ENCODE measurements at regions not wholly inside any gene's neighbourhood (a gene's known extent, or its start where the extent isn't known, plus 50 kb on each side); places are given as distances from the start of the nearest gene placed in this dataset.

DNA sequence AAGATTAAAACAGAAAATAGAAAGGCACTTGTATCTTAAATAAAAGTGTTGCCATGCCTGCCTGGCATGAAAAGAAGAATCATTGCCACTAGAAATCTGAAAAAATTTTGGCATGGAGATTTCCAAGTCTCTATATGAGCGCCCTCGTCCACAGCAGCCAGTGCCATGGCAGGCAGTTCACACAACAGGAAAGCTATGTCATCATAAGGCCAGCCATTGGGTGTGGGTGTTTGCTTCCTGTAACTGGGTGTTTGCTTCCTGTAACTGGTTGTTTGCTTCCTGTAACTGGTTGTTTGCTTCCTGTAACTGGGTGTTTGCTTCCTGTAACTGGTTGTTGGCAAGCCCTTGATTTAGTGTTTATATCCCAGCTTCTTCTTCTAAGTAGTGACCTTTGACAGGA is 446.7 kb downstream of the IRX1 start:
- no peak for TF ChIP-seq POLR2AphosphoS5 (IDR thresholded peaks at IDR 0.05)
- TF ChIP-seq, protein P1, sequence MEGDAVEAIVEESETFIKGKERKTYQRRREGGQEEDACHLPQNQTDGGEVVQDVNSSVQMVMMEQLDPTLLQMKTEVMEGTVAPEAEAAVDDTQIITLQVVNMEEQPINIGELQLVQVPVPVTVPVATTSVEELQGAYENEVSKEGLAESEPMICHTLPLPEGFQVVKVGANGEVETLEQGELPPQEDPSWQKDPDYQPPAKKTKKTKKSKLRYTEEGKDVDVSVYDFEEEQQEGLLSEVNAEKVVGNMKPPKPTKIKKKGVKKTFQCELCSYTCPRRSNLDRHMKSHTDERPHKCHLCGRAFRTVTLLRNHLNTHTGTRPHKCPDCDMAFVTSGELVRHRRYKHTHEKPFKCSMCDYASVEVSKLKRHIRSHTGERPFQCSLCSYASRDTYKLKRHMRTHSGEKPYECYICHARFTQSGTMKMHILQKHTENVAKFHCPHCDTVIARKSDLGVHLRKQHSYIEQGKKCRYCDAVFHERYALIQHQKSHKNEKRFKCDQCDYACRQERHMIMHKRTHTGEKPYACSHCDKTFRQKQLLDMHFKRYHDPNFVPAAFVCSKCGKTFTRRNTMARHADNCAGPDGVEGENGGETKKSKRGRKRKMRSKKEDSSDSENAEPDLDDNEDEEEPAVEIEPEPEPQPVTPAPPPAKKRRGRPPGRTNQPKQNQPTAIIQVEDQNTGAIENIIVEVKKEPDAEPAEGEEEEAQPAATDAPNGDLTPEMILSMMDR (IDR thresholded peaks at IDR 0.05) = no peak
